ENCODE measurements at regions not wholly inside any gene's neighbourhood (a gene's known extent, or its start where the extent isn't known, plus 50 kb on each side); places are given as distances from the start of the nearest gene placed in this dataset.
A peak's percentile ranks its signal among the peaks of the same experiment; 100 is the strongest.

DNA sequence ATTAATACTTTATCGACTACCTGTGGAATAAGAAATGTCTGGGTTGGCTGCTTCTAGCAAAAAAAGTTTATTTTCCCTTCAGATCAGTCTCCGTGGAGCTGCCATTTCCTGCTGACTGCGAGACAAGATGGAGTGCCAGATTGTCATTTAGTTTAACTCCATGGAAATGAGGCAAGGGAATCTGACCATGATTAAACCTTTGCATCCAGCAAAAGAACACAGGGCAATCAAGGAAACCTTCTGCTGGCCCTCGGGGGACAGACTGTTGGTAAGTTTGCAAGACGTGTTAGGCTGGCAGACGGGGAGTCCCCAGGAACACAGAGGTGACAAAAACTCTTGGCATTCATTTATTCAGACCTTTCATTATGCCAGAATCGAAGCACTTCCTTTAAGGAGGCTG lies 52.2 kb upstream of the SPACA1 start:
- no peak for DNase-seq

DNA sequence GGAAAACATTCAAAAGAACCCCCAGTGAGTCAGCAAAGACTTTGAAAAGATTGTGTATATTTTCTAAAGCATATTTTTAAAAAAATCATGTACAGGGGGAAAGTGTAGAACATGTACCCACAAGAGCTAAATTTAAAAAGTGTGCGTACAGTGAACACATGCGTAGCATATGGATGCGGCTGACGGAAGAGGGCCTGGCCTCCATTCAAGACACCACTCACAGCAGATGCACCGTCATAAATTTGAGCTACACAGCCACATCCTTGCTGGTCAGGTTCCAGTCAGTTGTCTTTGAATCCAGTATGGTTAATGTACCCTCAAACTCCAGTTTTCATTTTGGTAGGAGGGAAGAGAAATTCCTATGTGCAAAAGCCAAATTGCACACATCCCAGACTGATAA lies 54.3 kb upstream of the SPACA1 start:
- DNase-seq: no peak

DNA sequence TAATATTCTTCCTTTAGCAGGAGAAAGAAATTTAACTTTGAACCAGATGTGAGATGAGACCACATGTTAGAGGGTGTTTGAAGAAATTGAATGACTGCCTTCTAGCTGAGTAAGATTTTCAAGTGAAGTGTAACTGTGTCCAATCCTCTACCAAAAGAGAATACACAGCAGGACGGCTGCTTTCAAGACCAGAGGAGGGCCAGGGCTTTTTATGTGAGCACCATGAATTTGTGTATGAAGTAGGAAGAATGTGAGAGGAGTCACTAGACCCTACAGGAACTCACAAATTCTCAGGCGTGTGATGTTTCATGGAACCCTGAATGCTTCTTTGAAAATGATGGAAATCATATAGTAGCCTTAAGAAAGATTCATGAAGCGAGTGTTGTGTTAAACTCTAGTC lies 56.8 kb upstream of the SPACA1 start:
- DNase-seq: no peak

DNA sequence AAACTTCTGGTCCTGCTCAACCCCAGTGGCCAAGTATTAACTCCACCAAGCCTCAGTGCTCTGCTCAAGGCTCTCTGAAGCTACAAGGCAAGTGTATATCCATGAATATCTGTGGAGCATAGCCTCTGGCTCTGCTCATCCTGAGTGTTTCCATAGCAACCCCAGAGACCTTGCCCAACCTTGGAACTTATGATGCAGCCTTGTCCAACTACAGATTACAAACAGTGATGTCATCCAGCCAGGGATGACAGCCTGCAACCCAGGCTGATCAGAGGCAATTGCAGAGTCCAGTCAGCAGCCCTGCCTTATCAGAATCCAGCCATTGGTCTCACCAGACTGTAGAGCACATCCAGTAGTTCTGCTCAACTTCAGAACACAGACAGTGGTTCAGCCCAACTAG lies 65.5 kb upstream of the SPACA1 start:
- no peak for DNase-seq

DNA sequence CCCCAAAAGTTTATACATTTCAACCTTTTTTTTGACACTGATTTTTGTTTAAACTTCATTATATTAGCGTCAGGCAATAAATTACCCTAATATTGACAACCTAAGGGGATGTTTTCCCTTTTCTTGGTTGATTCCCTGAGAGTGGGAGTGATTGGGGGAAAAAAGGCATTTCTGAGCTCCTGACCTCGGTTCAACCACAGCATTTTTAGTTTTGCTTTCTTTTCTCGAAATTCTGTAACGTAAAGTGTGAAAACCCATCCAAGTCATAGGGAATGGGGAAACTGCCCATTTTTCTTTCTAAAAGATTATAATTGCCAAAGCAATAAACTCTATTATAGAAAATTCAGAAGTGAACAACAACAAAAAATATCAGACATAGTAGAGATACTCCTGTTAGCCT lies 67.9 kb upstream of the SPACA1 start:
- DNase-seq: no peak

DNA sequence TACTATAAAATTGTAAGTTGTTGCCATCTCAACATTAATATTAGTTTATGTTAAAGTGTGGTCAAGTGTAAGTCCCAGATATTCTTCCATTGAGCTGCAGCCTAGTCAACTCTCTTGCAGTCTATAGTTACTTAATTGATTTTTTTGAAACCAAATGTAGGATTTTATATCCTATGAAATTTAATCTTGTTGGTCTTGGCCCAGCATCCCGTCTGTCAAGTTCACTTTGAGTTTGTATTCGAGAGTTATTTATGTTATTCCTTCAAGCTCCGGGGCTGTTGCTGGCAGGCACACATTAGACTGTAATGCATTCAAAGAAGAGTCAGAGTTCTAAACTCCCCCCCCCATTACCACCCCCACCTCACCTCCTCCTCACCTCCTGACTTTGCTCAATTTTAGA lies 71.0 kb upstream of the SPACA1 start:
- DNase-seq: no peak

DNA sequence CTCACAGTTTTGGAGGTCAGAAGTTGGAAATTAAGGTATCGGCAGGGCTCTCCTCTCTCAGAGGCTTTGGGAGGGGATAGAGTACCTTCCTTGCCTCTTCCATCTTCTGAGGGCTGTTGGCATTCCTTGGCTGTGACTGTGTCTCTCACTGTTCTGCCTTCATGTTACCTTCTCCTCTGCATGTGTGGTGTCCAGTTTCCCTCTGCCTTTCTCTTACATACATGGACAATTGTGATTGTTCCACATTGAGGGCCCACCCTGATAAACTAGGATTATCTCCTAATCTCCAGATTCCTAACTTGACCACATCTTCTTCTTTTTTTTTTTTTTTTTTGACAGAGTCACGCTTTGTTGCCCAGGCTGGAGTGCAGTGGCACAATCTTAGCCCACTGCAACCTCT lies 72.1 kb upstream of the SPACA1 start:
- no peak for DNase-seq

DNA sequence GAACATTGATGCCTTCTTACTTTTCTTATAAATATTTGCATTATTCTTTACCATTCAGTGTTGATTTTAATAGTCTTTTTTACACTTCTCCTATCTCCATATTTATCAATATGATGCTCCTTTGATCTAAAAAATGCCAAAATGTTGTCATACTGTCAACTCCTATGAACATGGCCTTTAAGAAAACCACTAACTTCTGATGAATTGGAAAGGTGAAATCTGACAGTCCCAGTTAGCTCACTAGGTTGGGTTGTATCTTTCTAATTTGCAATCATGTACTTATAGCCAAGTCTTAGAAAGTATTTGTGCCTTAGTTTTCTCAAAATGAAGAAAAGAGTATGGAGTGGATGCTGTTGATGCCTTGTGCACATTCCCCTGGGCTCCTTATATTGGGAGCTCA lies 75.4 kb upstream of the SPACA1 start:
- DNase-seq: no peak

DNA sequence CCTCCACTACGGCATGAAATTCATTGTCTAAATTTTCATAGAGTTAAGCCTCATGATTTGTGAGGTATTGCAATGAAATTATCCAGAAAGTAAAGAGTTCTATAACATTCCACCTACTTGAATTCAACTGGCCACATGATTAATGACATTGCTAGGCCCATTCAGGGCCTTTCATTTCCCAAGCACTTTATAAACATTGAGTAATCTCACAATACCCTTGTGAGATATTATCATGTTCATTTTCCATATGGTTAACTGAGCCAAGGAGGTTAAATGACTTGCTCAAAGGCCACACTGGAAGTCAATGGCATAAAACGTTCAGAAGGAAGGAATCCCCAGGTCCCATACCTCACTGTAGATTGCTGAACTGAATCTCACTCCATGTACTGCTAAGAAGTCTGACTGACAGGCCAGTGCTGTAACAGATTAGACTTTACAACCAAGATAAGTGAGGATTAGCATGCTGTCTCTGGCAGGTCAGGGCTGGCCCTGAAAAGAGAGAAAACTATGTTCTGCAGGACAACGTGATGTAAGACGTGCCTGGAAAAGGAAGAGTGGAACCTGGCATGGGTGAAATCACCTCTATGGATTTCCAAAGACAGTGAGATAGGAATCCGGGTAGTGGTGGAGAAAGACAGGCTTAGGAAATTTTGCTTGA lies 75.9 kb upstream of the SPACA1 start:
- DNase-seq: no peak

DNA sequence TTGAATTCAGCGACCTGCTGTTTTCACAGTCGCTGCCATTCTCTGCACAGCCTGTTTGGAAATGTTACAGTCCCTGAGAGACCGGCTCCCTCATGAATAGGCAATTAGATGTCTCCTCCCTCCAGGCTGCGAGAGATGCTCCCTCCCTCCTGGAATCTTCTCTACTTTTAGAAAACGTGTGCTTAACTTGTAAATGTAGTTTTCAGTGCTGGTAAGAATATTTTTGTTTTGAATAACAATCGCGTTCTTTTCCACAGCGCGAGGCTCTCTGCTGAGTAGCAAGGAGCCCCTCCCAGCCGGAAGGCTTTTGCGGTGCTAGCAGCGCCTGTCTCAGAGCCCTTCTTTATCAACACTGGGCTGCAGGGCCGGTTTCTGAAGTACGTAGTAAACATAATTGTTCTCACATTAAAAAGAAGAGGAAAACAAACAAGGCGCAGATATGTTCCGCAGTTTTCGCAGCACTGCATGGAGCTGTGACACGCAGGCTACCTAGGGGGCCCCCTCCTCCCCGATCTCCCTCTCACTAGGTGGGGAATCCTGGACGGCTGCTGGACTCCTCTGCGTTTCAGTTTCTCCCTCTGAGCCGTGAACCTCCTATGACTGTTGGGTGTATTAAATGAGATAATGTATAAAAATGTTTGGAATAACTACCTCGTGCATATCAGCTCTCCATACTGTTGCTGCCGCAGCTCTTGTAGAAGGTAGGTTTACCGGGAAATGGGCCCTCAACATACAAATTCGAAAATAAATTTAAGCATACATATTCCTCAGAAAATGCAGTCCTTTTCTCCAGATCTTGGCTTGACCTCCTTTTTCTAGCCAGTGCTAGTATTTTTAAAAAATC lies 79.0 kb upstream of the SPACA1 start:
- DNase-seq: peak; percentile 64

DNA sequence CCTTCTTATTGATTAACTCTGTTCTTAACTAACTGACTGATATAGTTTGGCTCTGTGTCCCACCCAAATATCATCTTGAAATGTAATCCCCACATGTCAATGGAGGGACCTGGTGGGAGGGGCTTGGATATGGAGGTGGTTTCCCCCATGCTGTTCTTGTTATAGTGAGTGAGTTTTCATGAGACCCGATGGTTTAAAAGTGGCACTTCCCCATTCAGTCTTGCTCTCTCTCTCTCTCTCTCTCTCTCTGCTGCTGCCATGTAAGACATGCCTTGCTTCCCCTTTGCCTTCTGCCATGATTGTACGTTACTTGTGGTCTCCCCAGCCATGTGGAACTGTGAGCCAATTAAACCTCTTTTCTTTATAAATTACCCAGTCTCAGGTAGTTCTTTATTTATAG lies 81.8 kb upstream of the SPACA1 start:
- no peak for DNase-seq

DNA sequence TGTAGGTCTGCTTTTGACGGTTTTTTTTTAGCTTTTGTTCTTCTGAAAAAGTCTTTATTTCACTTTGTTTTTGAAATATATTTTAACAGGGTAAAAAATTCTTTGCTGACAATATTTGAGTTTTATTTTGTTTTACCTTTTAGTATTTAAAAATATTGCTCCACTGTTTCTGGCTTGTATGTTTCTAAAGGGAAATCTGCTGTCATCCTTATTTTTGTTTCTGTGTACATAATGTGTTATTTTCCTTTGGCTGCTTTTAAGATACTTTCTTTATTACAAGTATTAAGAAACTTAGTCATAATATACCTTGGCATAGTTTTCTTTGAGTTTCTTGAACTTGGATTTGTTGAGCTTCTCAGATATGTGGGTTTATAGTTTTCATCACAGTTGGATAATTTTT lies 88.6 kb upstream of the SPACA1 start:
- DNase-seq: no peak

DNA sequence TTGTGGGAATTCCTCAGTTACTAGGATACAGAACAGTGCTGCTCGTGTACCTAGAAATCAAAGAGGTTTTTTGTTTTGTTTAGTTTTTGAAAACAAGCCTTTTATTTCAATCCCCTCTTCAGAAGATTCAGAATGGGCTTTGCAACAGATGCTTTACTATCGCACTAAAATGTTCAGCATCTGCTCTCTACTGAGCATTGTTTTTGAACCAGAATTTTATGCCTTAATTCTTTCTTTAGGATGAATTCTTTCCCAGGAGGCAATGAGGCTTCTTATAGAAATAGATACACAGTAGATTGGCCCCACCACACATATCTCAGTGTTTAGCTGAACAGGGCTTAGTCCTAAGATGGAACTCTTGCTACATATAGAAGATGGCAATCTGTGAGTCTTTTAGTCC lies 95.9 kb upstream of the SPACA1 start:
- DNase-seq: no peak

DNA sequence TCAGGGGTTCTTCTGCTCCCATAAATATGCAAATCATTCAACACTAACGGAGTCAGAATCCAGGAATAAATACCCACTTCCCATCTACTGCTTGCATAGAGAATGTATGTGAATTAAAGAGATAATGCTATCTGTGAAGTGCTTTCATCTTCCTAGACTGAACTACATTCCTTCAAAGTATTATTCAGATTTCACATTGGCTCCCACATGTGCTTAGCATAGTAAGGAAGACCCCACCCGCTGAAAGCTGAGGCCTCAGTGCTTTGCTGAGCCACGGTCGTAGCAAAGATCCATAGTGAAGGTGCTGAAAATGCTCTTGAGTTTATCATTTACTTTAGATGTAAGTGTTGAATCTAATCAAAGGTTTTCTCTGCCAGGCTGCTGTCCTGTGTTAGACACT lies 97.0 kb upstream of the SPACA1 start:
- no peak for DNase-seq

DNA sequence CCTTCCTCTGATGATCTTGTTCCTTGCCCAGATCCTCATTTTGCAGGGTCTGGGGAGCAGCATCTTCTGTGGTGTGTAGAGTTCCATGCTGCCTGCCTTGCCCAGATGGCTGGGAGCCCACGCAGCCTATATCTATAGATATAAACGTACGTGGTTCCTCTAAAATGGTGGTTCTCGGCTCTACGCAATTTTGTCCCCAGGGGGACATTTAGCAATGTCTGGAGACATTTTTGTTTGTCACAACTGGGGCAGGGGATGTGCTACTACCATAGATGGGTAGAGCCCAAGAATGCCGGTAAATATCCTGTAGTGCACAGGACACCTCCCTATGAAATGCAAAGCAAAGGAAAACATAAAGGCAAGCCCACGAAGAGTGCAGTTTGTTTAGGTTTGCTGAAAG lies 98.4 kb upstream of the SPACA1 start:
- no peak for DNase-seq

DNA sequence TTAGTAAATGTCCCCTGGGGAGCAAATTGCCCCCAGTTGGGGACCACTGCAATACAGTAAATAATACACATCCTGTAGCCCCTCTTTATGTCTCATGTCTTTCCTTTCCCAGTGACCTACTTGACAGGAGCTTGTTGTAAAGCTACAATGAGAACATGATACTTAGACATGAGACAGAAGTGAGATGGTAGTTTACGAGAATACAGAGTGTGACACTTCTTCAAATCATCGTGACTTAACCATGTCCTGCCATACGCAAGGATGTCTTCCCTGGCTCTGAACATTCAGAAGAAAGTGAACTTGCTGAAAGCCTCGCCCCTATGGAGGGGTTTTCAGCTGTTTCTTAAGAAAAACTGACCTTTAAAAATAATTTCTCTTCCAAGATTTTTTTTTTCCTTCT lies 101.0 kb upstream of the SPACA1 start:
- no peak for DNase-seq

DNA sequence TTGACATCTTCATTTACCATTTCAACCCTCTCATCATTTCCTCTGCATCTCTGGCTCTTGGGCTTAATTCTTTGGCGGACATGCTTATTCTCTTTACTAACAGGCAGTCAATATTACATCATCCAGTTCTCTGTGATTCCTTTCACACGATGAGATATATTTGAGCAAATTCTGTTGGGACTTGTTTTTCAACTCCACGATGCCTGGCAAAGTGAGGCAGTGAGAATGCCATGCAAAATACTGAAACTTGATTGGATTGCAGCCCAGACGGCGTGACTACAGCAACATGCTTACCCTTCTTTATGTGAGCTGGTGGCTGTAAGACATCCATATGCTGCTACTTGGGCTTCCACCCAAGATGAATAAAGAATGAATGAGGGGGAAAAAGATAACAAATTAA lies 101.7 kb upstream of the SPACA1 start:
- DNase-seq: no peak

DNA sequence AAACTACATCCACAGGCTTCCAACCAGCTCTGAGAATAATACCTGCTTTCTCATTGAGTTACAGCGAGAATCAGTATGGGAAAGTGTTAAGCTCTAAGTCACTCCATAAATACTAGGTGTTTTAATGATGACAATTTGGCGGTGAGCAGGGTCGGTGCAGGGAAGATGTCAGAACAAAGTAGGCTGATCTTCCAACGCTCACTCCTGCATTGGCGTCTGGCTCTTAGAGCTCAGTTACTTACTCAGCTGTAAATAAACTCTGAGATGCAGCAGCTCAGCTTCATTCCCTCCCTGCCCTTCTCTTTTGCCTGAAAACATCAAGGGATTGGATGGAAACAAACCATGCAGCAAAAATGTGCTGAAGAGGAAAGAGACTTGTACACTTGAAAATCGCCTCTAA lies 102.5 kb upstream of the SPACA1 start:
- no peak for DNase-seq

DNA sequence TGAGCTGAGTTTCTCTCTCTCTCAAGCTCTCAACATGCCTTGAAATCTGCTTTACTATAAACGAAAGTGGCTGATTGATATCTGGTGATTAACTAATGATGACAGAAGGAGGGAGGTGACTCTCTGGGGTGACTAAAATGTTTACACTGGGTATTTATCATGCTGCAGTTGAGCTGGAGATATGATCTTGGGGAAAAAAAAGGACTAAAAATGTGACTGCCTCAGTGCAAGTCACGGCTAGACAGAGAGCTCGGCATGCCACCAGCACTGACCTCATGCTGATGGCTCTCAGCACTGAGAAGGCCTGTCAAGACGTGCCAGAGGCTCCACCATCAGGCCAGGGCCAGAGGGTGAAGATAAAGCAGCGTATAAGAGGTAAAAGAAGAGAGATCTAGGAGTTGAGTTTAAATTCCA lies 103.1 kb upstream of the SPACA1 start:
- no peak for DNase-seq

DNA sequence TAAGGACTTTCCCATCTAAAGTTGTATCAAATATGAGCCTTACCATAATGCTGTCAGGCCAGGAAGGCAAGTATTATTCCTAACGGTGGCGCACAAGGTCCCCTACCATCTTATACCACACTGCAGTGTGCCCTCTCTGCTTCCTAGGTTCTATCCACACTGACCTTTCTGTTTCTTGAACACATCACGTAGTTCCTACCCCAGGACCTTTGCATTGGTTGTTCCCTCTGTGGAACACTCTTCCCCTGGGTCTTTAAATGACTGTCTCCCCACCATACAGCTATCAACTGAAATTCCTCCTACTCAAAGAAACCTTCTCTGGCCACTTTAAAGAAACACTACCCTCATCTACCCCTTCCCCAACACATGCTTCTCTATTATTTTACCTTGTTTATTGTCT lies 104.5 kb upstream of the SPACA1 start:
- DNase-seq: no peak

DNA sequence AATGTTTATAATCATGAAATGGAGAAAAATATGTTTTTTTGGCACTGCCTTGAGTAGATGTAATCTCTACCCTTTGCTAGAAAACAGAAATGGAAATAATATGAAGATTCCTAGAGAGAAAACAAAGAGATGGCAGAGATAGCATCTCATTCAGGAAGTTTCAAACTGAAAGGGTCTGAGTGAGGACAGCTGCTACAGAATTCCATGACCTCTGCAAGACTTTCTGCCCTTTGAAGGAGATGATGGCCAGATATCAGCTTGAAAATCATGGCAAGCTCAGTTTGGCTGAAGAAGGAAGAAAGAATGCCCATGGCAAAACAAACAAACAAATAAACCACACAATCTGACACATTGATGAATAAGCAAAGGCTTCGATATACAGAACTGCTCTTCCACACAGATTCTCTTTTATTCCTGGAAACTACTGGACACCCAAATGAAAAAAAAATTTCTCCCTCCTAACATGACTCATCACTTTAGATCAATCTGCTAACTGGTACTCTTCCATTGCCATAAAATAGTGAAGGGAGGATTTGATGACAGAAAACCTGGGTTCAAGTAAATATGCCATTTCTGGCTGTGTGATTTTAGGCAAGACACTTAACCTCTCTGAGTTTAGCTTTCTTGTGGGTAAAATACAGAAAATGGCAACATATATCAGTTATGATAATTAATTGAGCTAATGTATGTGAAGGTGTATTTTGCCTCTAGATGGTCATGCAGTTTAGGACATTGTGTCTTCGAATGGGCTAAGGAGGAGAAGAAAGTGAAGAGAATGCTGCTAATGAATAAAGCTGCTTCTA lies 105.9 kb upstream of the SPACA1 start:
- DNase-seq: no peak

DNA sequence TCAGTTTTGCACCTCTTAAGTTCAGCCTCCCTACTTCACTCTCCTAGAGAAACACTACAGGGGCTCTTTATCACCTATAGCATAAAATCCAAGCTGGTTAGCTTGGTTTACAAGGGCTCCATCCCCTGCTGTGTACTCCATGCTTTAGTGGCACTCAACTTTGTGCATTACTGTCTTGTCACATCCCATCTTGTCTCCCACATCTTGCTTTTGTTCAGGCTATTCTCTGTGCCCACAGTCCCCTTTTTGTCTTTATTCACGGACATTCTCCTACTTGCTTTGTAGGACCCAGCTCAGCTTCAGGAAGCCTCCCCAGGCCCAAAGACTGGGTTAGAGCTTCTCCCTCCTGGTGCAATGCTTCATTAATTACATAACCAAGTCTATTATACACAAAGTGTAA lies 107.9 kb upstream of the SPACA1 start:
- DNase-seq: no peak

DNA sequence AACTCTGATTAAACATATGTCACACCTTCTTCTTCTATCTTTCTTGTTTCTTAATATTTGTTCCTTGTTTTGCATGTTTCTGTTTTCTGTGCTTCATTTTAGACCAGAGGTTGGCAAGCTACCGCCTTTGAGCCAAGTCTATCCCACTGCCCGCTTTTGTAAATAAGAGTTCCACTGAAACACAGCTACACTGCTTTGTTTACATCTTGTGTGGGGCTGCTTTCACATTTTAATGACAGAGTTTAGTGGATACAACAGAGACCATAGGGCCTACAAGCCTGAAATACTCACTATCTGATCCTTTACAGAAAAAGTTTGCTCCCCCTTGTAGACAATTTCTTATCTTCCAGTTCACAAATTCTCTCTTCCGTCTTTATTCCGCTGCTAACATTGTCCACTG lies 109.4 kb upstream of the SPACA1 start:
- DNase-seq: no peak

DNA sequence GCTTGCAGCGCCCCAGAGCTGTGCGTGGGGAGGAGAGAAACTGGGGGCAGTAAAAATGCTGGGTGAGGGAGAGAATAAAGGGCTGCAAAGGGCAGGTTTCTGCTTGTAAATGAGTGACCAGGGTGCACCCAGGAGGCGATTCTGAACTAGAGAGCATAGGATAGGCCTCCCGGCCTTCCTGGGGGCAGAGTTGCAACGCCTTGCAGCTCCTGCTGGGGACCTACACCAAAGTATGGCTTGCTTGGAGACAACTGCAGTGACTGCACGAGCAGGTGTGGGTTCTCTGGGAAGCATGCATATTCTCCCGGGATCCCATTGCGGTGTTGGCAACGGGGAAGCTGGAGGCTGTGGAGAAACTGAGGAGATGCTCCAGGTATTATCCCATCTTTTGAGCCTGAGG lies 111.6 kb upstream of the SPACA1 start:
- no peak for DNase-seq
